T47D (cell line): ENCODE measurements at regions not wholly inside any gene's neighbourhood (a gene's known extent, or its start where the extent isn't known, plus 50 kb on each side); places are given as distances from the start of the nearest gene placed in this dataset.
"Not testable (repeated sequence)": the region's sequence is repeated elsewhere in the genome, so short reads cannot be mapped to it uniquely, and the experiment has no call there.

Experiments
- DNase-seq, 2 experiments: peaks; one replicate each; pipeline versions ENCODE4 v3.0.0 to v3.0.0-alpha.2; 2011 to 2012; ENCODE audit warnings: low read depth in 1 of 2, low spot score in 1 of 2
- JUND ChIP-seq: IDR thresholded peaks from 2 replicates; pipeline ENCODE4 v1.6.1; 2012; ENCODE audit warnings: low read depth
- in situ Hi-C: cut with HindIII; loops from 2 replicates; pipeline ENCODE4 v1.10.0; 2016; ENCODE audit warnings: low sequenced_read_pairs, low pct_unique_long_range_greater_than_20kb

DNA sequence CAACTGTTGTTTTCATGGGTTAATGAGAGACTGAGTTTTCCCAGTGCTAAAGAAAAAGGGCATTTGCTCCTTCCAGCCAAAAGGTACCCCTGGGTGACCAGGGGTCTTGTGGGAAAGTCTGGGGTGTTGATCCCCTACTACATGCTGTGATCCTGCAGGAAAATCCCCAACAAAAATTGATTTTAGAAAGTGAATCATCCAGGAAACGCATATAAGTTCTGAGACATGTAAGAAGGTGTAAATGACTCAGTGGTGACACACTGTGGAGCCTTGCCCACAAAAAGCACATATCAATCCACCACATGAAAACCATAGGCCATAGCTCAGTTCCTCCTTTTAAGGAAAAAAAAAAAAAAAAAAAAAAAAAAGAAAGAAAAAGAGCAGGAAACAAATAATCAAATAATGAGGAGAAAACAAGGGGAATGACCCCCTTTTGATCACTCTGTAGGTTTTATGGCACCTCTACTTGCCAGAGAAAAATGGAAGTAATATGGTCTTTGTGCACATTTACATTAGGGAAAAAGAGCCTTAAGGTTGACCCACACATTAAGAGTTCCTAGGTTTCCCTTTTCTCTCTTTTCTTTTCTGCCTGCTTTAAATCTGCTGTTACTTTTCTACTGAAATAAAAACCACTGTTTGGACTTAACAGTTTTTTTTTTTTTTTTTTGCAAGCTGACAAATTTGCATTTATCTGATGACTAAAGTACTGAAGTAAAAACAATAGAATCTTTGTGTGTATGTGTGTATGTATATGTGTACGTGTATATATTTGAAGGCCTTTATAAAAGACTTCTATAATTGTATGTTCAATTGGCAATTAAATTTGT is 386.0 kb downstream of the KIF20B start:
- in situ Hi-C loops: no loop called here
- no peak for DNase-seq
- no peak for TF ChIP-seq JUND

DNA sequence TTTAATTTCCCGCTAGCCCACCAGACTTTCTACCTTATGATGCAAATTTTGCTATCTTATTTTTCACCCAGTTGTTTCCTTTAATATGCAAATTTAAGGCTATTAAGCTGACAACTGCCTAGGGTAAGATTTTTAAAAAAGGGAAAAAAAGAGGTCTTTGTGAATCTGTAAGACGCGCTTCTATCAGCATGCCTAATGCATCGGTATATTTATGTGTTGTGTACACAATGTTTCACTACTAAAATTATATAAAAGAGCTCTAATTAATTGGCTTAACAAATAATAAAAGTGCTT is 386.6 kb downstream of the KIF20B start:
- TF ChIP-seq JUND: no peak
- in situ Hi-C loops: no loop called here
- no peak for DNase-seq

- no peak for TF ChIP-seq JUND
- in situ Hi-C loops: no loop called here
- no peak for DNase-seq
Measured at GRCh38 chr10:90089719-90090118, 388.3 kb downstream of the KIF20B start.

DNA sequence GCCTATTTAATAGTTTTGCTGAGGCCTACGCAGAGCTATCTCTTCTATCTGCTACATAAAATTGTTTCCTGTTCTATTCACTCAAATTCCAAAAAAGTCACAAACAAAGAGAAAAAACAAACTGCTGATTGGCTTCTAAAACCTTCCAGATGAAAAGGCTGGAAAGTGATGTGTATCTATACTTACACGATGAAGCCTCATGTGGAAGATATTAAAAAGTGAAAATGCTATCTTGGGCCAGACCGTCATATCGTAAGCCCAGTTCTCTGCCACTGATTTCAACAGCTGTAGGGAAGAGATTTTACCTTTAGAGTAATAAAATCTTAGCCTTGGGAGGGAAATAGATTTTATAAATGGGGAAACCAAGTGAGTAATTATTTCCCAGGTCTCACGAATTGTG is 394.8 kb downstream of the KIF20B start:
- DNase-seq: no peak
- in situ Hi-C loops: no loop called here
- no peak for TF ChIP-seq JUND

- in situ Hi-C loops: not testable (repeated sequence)
Measured at GRCh38 chr10:90107581-90107980, 406.2 kb downstream of the KIF20B start.

GRCh38 chr10:90111671-90112070 is 410.3 kb downstream of the KIF20B start:
- DNase-seq: no peak
- in situ Hi-C loops: no loop called here
- TF ChIP-seq JUND: no peak

More at GRCh38 chr10:90107581-90107980, 406.2 kb downstream of the KIF20B start:
- not testable (repeated sequence) for DNase-seq

GRCh38 chr10:90112681-90113080 is 411.3 kb downstream of the KIF20B start:
- TF ChIP-seq JUND: no peak
- in situ Hi-C loops: no loop called here
- DNase-seq: no peak

DNA sequence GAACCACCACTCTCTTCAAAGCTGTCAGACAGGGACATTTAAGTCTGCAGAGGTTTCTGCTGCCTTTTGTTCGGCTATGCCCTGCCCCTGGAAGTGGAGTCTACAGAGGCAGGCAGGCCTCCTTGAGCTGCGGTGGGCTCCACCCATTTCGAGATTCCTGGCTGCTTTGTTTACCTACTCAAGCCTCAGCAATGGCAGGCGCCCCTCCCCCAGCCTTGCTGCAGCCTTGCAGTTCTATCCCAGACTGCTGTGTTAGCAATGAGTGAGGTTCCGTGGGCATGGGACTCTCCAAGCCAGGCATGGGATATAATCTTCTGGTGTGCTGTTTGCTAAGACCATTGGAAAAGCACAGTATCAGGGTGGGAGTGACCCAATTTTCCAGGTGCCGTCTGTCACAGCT is 417.2 kb downstream of the KIF20B start:
- DNase-seq, in situ Hi-C loops: not testable (repeated sequence)

GRCh38 chr10:90119631-90120280 is 418.4 kb downstream of the KIF20B start:
- in situ Hi-C loops, DNase-seq: not testable (repeated sequence)

- no peak for TF ChIP-seq JUND
Measured at GRCh38 chr10:90125456-90126255, 424.3 kb downstream of the KIF20B start.

DNA sequence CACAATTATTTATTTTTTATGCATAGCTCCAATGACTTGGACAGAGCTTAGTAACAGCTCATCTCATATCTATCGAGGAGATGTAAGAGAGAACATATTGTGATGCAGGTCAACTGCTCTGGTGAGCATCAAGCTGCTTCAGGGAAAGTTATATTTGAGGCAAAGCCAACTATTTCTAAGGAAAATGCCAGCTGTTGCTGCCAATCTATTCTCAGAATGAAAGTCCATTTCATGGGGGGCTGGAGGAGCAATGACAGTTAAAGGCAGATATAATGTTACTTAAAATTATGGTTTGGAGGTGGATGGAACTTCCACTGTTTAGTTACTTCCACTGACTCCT is 424.8 kb downstream of the KIF20B start:
- no peak for DNase-seq
- in situ Hi-C loops: no loop called here
- TF ChIP-seq JUND: no peak

More at GRCh38 chr10:90125456-90126255, 424.3 kb downstream of the KIF20B start:
- no peak for DNase-seq
- in situ Hi-C loops: no loop called here

DNA sequence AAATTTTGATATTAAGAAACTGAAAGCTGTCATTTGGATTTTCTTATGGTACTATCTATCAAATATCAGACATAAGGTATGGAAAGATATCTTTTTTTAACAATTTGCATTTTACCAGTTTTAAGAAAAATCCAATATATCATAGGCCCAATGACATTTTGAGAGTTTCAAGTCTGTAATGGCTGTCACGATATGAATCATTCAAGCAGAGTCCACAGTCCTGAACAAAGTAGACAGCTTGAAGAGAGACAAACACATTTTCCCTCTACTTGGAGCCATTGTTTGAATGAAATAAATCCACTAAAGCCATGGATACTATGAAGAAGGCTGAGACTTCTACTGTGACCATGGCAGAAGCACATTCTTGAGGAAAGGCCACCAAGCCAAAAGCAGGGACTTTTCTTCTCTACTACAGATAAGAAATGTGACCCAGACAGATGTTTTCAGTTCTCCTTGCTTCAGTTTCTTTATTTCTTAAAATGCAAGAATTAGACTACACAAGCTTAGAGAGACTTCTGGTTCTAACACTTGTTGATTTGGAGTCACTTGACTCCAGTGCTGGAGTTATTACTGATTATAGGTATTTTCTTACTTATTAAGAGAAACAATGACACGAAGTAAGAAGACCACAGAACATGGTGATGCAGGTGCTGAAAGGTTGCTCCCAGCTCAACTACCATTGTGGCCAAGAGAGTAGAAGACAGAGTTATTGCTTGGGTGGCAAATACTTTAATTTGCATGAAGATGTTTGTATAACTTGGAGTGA is 429.1 kb downstream of the KIF20B start:
- in situ Hi-C loops: no loop called here
- TF ChIP-seq JUND: no peak
- DNase-seq: no peak
